ENCODE measurements at regions not wholly inside any gene's neighbourhood (a gene's known extent, or its start where the extent isn't known, plus 50 kb on each side); places are given as distances from the start of the nearest gene placed in this dataset.

- TF ChIP-seq POLR2A (IDR thresholded peaks at IDR 0.05) (no peak), CTCF (IDR thresholded peaks at IDR 0.05) (no peak), POLR2AphosphoS5 (IDR thresholded peaks at IDR 0.05) (no peak)
Measured at GRCh38 chr3:20930034-20930433, 744.0 kb upstream of the SGO1 start.
